Mammary epithelial cell (primary cell): ENCODE measurements at regions not wholly inside any gene's neighbourhood (a gene's known extent, or its start where the extent isn't known, plus 50 kb on each side); places are given as distances from the start of the nearest gene placed in this dataset.

Experiments used
- EZH2 ChIP-seq: IDR thresholded peaks from 2 replicates; pipeline ENCODE4 v1.6.1; 2012; ENCODE audit warnings: low read length, inconsistent platforms, borderline replicate concordance
- TF ChIP-seq, protein P1 (sequence below), 2 donors: IDR thresholded peaks in 1 of 2; conservative IDR thresholded peaks in 1 of 2; 2 replicates each; pipeline ENCODE4 v1.5.1; 2011 to 2012; ENCODE audit warnings: inconsistent platforms in 2 of 2, low read length in 2 of 2, mild to moderate bottlenecking in 2 of 2, control low read depth in 1 of 2, low read depth in 1 of 2; ENCODE audit not compliant: insufficient read depth in 1 of 2; ENCODE audit errors: extremely low read depth in 1 of 2

DNA sequence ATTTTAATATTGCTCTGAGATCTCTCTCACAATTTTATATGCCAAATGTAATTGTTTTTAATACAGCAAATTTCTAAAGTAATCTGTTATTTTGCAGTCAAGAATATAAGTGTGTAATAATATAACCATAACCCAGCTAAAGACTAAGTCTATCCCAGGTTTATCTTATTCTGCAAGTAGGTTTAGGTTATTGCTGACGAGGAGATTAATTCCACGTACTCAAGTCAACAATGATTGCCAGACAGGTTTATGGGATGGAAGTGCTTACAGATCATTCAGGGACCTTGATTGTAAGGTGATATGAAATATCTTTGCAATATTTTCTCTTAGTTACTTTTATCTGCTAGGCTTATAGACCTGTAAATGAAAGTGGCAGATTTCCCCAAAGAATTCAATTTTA lies 698.3 kb downstream of the HDGFL1 start:
- TF ChIP-seq, protein P1, sequence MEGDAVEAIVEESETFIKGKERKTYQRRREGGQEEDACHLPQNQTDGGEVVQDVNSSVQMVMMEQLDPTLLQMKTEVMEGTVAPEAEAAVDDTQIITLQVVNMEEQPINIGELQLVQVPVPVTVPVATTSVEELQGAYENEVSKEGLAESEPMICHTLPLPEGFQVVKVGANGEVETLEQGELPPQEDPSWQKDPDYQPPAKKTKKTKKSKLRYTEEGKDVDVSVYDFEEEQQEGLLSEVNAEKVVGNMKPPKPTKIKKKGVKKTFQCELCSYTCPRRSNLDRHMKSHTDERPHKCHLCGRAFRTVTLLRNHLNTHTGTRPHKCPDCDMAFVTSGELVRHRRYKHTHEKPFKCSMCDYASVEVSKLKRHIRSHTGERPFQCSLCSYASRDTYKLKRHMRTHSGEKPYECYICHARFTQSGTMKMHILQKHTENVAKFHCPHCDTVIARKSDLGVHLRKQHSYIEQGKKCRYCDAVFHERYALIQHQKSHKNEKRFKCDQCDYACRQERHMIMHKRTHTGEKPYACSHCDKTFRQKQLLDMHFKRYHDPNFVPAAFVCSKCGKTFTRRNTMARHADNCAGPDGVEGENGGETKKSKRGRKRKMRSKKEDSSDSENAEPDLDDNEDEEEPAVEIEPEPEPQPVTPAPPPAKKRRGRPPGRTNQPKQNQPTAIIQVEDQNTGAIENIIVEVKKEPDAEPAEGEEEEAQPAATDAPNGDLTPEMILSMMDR (conservative IDR thresholded peaks at IDR 0.05 in 1 of 2, IDR thresholded peaks at IDR 0.05 in 1 of 2; ENCODE audit: extremely low read depth in 1 of 2, insufficient read depth in 1 of 2, low read depth in 1 of 2, low read length in 2 of 2): no peak
- TF ChIP-seq EZH2: no peak
